K562 (cell line): ENCODE measurements at regions not wholly inside any gene's neighbourhood (a gene's known extent, or its start where the extent isn't known, plus 50 kb on each side); places are given as distances from the start of the nearest gene placed in this dataset.
"Not testable (repeated sequence)": the region's sequence is repeated elsewhere in the genome, so short reads cannot be mapped to it uniquely, and the experiment has no call there.

Experiments used
- ATAC-seq: fragments of 200-7000 bp; cut with Tn5 transposase; 3 replicates; pipeline ENCODE4 v1.9.1; 2020; ENCODE audit warnings: moderate library complexity
- BruUV-seq: library from RNA; stranded (reverse); fragments of 400-500 nt; replicated peaks from 2 replicates; lab custom pipeline; 2021; lab: Mats Ljungman, UMichigan
- CTCF ChIA-PET: fragments of 300-600 bp; formaldehyde crosslinking; extraction: SDS; loops from one replicate; lab custom pipeline; 2021; ENCODE audit warnings: low intra/inter-chr PET ratio; lab: Yijun Ruan, JAX
- POLR2A ChIA-PET: fragments of 300-600, 350-650 bp; sonication (Branson Sonifier 250); formaldehyde crosslinking; extraction: SDS; loops from one replicate; lab custom pipeline; 2021; ENCODE audit warnings: antibody characterized with exemption, inconsistent platforms; lab: Yijun Ruan, JAX
- DNase-seq, 4 experiments: peaks; one replicate each; pipeline versions ENCODE4 v3.0.0 to v3.0.0-alpha.2; 2011 to 2018; ENCODE audit warnings: low spot score in 3 of 4, mixed read lengths in 3 of 4; ENCODE audit errors: extremely low read depth in 1 of 4
- FAIRE-seq: peaks from 2 replicates; lab custom pipeline; 2011; peaks lifted over from hg19 to GRCh38; lab: Jason Lieb, UNC
- H2AFZ ChIP-seq: 2 replicates; pipeline ENCODE4 v1.6.0; 2011; ENCODE audit warnings: low read depth, low read length, control low read depth, inconsistent platforms
- H3K27ac ChIP-seq: fragments of 200-600 bp; 3 replicates; pipeline ENCODE4 v1.8.0; 2011; ENCODE audit warnings: low read depth, mild to moderate bottlenecking, control low read depth, inconsistent platforms, low read length, moderate library complexity, mixed read lengths; ENCODE audit errors: extremely low read depth
- H3K27me3 ChIP-seq, 2 experiments: fragments of 300-600 bp in 1 of 2; 2 replicates in 1 of 2; 3 replicates in 1 of 2; pipeline versions ENCODE4 v1.6.0 to v1.8.0; 2011; ENCODE audit warnings: inconsistent platforms in 2 of 2, low read length in 2 of 2, mild to moderate bottlenecking in 1 of 2, mixed read lengths in 1 of 2, moderate library complexity in 1 of 2; ENCODE audit not compliant: control insufficient read depth in 2 of 2, insufficient read depth in 2 of 2
- H3K36me3 ChIP-seq: fragments of 300-600 bp; 3 replicates; pipeline ENCODE4 v1.8.0; 2011; ENCODE audit warnings: mild to moderate bottlenecking, low read length, inconsistent platforms; ENCODE audit not compliant: control insufficient read depth, insufficient read depth
- H3K4me1 ChIP-seq, 2 experiments: fragments of 200-600 bp in 1 of 2; replicated peaks in 1 of 2; 2 replicates in 1 of 2; 3 replicates in 1 of 2; pipeline versions ENCODE4 v1.5.1 to v1.8.0; 2011; ENCODE audit warnings: inconsistent platforms in 2 of 2, low read length in 2 of 2, mild to moderate bottlenecking in 1 of 2, mixed read lengths in 1 of 2, moderate library complexity in 1 of 2; ENCODE audit not compliant: control insufficient read depth in 2 of 2, insufficient read depth in 2 of 2
- H3K4me2 ChIP-seq: 2 replicates; pipeline ENCODE4 v1.6.1; 2011; ENCODE audit warnings: low read length, control low read depth, inconsistent platforms, mixed read lengths; ENCODE audit not compliant: insufficient read depth
- H3K4me3 ChIP-seq: fragments of 200-600 bp; sonication (generic), shearing (Covaris generic); 2 replicates; pipeline ENCODE4 v1.5.1; 2016; ENCODE audit warnings: control low read depth, inconsistent platforms
- H3K79me2 ChIP-seq: fragments of 200-600 bp; 3 replicates; pipeline ENCODE4 v1.8.0; 2011; ENCODE audit warnings: low read length, inconsistent platforms; ENCODE audit not compliant: control insufficient read depth, insufficient read depth
- H3K9ac ChIP-seq, 2 experiments: 2 replicates each; pipeline versions ENCODE4 v1.6.0 to v1.6.1; 2011; ENCODE audit warnings: low read depth in 2 of 2, low read length in 2 of 2, control low read depth in 1 of 2, inconsistent platforms in 1 of 2, mild to moderate bottlenecking in 1 of 2, mixed read lengths in 1 of 2; ENCODE audit not compliant: insufficient read depth in 1 of 2
- H3K9me1 ChIP-seq: one replicate; pipeline ENCODE4 v1.6.0; 2011; ENCODE audit warnings: inconsistent platforms, mild to moderate bottlenecking, low read length, moderate library complexity; ENCODE audit not compliant: control insufficient read depth, insufficient read depth
- H3K9me3 ChIP-seq: replicated peaks from 2 replicates; pipeline ENCODE4 v1.5.1; 2011; ENCODE audit warnings: low read depth, low read length, inconsistent platforms; ENCODE audit not compliant: control insufficient read depth, insufficient read depth
- H4K20me1 ChIP-seq: replicated peaks from 2 replicates; pipeline ENCODE4 v1.6.1; 2011; ENCODE audit warnings: low read length, inconsistent platforms, mixed read lengths; ENCODE audit not compliant: control insufficient read depth, insufficient read depth
- WGBS: fragments of 100-300 bp; shearing (Covaris generic); methylation state at CpG from one replicate; pipeline ENCODE4 v1.1.6; 2016; ENCODE audit warnings: low coverage, mixed read lengths; ENCODE audit not compliant: insufficient coverage; ENCODE audit errors: missing lambda C conversion rate; 5-methylcytosine and 5-hydroxymethylcytosine counted together
- in situ Hi-C: fragments of 300-500 bp; cut with MboI; formaldehyde crosslinking; loops from 4 replicates; pipeline ENCODE4 v1.15.0; 2018; ENCODE audit warnings: inconsistent platforms, mixed read lengths
- intact Hi-C: fragments of 100-400 bp; cut with micrococcal nuclease; formaldehyde crosslinking; loops from 2 replicates; pipeline ENCODE4 v1.14.2; 2022

GRCh38 chr16:21366998-21367397, 88.9 kb upstream of the CRYM start:
- POLR2A ChIA-PET, in situ Hi-C loops, intact Hi-C loops, H3K4me1 ChIP-seq, H3K79me2 ChIP-seq, DNase-seq, CTCF ChIA-PET, H3K4me2 ChIP-seq, H3K27me3 ChIP-seq, H3K27ac ChIP-seq, H2AFZ ChIP-seq, H3K4me3 ChIP-seq, H3K9me1 ChIP-seq, H3K36me3 ChIP-seq, ATAC-seq, FAIRE-seq, H3K9me3 ChIP-seq, BruUV-seq, H3K9ac ChIP-seq, H4K20me1 ChIP-seq: not testable (repeated sequence)
- WGBS = 0% methylated on average over 2 of the region's 2 CpGs

- H3K36me3 ChIP-seq, H3K27ac ChIP-seq, H3K9ac ChIP-seq, H3K27me3 ChIP-seq, in situ Hi-C loops, H3K4me2 ChIP-seq, H3K9me3 ChIP-seq, H3K4me1 ChIP-seq, CTCF ChIA-PET, H2AFZ ChIP-seq, H3K79me2 ChIP-seq, H3K9me1 ChIP-seq, DNase-seq, intact Hi-C loops, ATAC-seq, H4K20me1 ChIP-seq, BruUV-seq, FAIRE-seq, POLR2A ChIA-PET, H3K4me3 ChIP-seq: not testable (repeated sequence)
- WGBS = 3% methylated on average over 4 of the region's 4 CpGs
These were observed 87.5 kb upstream of the CRYM start for GRCh38 chr16:21365541-21365940.
